GM21515 (cell line): ENCODE measurements at regions not wholly inside any gene's neighbourhood (a gene's known extent, or its start where the extent isn't known, plus 50 kb on each side); places are given as distances from the start of the nearest gene placed in this dataset.

Experiments used
- ATAC-seq: cut with Tn5 transposase; IDR thresholded peaks from one replicate; pipeline ENCODE4 v1.9.1; 2021; ENCODE audit not compliant: unreplicated experiment

DNA sequence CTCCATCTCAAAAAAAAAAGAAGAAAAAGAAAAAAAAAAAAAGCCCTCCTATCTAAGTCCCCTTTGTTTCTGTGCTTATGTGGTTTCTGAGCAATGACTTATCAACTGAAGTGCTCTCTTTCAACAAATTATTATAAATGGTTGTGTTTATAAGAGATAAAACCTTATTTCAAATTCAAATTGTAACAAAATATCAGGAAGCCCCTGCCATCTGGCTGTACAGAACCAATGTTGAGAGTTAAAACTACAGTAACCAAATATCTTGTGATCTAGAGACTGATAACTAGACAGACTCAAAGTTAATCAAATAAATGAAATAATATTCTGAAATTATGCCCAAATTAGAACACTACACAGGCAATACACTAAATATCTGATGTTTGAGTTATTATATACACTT lies 143.0 kb upstream of the CPNE8 start:
- no peak for ATAC-seq

DNA sequence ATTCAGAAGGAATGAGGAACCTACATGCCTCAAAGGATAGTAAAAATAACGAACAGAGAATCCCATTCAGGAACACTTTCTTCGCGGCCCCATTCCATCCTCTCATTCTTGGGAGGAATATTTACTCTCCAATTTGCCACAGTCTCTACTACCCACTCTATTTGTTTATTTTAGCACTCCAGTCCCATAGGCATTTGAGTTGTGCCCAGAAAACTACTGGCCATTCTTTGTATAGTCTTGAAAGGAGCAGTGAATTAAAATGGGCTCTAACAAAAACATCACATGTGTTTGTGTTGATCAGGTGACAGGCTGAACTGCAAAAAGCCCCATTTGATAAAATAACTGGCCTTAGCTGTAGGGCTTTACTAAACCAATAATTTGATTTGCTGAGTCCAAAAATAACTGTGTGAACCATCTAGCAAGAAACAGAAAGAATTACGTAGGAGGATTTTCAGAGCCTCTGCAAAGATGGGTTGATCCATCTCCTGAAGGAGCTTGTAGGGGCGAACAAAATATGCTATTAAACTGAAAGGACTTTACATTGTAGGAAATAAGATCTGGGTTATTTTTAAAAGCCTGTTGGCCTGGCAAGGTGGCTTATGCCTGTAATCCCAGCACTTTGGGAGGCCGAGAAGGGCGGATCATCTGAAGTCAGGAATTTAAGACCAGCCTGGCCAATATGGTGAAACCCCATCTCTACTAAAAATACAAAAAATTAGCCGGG lies 142.3 kb upstream of the CPNE8 start:
- ATAC-seq, result no peak

DNA sequence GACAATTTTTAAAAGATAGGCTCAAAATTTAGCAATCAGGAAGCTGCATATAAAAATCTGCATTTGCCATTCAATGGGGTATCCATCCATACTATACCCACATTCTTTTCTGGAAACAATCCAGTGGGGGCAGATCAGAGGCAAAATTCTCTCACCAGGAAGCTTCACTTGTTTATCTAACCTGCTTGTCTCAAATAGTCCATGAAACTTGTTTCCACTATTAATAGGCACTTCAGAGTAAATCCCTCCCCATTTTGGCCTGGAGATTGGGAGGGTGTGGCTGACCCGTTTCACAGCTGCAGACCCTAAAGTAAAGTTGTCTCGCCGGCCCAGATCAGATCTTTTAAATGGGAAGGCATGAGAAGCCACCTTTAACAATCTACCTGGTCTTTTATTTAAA lies 139.4 kb upstream of the CPNE8 start:
- no peak for ATAC-seq

DNA sequence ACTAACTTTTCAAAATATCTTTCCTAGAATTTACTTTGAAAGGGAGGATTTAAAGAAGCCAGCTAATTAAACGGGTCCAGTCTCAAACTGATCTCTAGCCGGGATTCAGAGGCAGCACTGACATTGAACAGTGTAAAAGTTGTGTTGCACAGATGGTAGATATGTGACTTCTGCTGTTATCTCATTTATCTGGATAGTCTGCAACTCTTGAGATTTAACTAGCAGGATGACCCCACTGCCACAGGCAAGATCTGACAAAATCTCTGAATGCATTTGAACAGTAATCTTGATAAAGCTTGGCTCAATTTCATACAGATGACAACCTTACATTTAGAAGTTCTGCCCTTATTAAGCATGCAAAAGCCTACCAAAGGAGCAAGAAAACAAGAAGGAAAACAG lies 138.0 kb upstream of the CPNE8 start:
- no peak for ATAC-seq

DNA sequence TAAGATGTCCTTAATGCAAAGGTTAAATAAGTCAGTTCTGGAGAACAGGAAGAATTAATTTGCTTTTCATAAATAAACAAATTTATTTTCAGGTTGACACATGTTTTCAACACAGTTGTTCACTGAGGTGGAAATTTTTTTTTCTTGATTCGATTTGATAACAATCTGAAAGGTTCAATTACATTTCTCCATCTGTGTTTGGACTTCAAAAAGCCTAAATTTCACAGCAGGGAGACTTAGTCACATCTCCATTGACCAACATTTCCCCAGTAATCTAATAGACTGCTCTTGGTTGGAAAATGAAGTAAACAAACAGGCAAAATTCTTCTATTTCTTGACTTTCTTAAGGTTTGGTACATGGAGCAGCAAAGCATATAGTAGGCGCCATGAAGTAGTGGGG lies 134.9 kb upstream of the CPNE8 start:
- no peak for ATAC-seq

DNA sequence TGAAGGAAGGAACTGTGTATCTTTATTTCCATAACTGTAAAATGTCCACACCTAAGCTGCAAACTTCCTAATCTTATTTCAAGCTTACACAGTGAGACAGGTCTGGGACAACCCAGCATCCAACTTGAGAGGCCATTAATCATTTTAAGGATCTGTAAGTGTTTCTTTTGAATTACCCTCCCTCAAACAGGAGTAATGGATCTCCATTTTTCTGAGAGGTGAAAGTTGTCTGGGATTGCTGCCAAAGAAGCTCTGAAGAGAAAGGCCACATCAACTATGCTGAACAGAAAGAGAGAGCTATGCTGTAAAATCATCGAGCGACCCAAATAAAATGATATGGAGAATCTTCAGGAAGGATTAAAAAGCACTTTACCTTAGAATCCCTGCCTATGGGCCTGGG lies 131.7 kb upstream of the CPNE8 start:
- no peak for ATAC-seq

DNA sequence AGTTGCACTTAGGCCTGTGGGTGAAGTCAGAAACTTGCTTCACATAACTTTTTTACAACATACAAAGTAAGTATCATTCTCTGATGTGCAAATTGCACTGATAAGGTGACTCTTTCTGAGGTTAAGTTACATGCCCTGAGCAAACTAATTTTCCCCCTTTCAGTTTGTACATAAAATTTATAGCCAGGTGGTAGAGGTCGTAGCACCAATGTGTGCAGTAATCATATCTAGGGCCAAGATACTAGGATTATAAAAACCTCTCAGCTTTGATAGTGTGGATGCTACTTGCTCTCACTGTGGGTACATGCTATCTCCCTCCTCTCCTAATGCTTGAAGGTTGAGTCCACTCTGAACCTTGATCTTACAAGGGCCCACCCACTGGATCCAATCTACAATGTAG lies 130.7 kb upstream of the CPNE8 start:
- no peak for ATAC-seq

DNA sequence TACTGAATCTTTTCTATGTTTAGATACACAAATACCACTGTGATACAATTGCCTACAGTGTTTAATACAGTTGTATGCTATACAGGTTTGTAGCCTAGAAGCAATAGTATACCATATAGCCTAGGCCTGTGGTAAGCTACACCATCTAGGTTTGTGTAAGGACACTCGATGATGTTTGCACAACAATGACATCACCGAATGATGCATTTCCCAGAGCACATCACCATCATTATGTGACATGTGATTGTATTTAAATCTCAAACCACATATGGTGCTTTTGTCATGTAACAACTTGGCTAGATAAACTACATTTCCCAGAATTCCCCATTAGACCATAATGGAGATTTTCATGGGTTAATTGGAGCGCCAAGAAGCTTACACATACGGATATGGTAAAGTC lies 128.4 kb upstream of the CPNE8 start:
- no peak for ATAC-seq

DNA sequence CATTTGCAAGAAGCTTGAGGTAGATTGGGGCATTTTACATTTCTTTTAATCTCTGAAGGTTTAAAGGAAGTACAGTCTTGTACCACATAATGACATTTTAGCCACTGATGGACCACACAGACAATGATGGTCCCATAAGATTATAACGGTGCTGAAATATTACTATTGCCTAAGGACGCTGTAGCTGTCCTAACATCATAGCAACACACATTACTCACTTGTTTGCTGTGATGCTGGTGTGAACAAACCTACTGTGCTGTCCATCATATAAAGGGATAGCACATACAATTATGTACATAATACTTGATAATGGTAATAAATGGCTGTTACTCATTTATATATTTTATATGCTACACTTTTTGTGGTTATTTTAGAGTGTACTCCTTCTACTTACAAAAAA lies 127.1 kb upstream of the CPNE8 start:
- no peak for ATAC-seq

DNA sequence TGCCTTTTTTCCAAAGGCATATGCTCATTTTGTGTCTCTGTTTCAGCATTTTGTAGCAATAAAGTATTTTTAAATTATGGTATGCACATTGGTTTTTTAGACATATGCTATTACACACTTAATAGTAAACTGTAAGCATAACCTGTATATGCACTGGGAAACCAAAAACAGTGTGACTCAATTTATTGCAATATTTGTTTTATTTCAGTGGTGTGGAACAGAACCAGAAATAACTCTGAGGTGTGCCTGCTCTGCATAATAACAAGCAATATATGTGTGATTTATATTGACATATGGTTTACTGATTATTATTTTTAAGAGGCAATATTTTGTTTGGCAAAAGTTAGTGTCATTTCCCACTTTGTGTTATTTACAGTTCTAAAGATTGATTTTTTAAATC lies 126.6 kb upstream of the CPNE8 start:
- ATAC-seq, result no peak

DNA sequence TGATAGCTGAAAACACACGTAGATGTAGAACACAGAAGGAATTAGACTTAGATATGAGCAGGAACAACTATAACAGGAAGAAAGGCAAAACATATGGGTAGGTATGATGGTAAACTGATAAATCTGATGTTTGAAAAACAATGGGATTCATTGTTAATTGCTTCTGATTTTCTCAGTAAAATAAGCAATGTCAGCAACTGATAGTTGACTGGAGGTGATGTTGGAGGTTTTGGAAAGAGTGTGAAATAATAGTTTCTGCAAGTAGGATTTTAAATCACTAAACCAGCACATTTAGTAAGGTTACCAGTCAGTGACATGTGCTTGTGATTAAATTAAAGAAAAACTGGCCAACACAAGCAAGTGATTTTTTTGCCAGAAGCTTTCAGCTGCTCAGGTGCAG lies 123.0 kb upstream of the CPNE8 start:
- ATAC-seq, result no peak

DNA sequence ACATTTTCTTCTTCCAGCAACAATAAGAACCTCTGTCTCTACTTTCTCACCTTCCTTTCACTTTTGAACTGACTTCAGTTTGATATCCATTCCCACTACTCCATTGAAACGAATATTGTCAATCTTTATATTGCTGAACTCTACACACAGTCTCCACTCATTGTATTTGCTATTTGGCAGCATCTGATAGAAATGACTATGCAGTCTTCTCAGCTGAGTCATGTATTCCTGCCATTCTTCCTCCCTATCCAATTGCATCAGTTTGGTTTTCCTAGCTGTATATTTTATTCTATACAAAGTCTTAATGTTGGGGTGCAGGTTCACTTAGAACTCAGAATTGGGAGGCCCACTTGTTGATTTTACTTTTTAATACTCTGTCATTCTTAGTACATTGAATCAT lies 107.5 kb upstream of the CPNE8 start:
- ATAC-seq, result no peak

DNA sequence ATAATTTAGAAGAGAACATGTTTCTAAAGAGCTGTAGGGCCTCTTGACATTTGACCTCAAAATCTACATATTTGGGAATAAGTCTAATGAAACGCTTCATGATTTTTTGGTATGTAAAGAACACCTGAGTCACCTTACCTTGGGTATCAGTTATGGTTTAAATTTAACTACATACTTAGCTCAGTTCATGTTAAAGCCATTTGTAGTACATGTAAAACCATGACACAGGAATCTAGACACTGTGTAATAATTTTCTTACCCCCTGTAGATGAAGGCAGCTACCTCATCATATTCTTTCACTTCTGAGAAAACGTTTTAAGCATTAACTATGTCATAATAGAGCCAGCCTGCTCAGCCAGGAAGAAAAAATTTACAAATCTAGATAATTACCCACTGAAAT lies 105.8 kb upstream of the CPNE8 start:
- ATAC-seq, result no peak

DNA sequence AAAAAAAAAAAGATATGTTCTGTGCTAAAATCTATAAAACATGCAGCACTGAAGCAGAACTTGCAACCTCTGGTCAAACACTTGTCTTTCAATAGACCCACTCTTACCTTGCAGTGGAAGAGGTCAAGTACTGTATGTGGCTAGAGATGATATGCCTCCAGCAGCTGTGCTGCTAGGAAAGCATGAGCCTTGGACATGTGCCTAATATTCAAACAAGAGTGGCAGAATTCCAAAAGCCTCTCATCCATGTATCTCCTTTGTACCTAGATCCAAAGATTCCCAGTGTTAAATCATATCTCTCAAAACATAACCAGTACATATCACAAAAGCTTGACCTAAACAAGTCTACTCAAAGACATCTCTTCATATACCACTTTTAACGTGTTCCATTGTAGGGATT lies 105.0 kb upstream of the CPNE8 start:
- no peak for ATAC-seq

DNA sequence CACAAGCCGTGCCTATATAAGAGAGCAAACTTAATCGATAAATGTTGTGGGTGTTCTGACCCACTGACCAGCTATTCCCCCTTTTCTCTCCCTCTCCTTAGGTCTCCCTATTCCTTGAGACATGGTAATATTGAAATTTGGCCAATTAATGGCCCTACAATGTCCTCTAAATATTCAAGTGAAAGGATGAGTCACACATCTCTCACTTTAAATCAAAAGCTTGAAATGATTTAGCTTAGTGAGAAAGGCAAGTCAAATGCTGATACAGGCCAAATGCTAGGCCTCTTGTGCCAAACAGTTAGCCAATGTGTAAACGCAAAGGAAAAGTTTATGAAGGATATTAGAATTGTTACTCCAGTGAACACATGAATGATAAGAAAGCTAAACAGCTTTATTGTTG lies 102.2 kb upstream of the CPNE8 start:
- ATAC-seq, result no peak

DNA sequence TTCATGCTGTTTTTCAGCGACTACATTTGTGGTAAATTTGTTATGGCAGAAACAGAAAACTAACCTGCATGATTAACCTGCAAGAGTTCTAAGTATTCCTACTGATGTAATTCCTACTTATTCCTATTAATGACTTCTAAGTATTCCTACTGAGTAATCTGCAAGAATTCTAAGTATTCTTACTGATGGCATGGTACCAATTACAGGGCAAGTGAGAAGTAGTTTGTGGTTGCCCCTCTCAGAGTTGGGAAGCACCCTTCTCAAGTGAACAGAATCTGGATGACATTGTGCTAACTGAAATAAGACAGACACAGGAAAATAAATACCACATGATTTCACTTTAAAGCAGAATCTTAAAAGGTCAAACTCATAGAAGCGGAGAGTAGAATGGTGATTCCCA lies 100.9 kb upstream of the CPNE8 start:
- no peak for ATAC-seq

DNA sequence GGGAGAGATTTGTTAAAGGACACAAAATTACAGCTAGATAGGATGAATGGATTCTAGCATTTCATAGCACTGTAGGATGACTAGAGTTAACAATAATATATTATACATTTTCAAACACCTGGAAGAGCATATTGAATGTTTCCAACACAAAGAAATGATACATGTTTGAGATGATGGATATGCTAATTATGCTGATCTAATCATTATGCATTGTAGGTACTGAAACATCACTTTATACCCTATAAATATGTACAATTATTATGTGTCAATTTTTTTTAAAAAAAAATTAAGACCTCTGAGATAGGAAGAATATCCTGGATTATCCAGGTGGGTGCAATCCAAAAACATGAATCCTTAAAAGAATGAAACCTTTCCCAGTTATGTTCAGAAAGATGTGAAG lies 100.3 kb upstream of the CPNE8 start:
- ATAC-seq, result no peak

DNA sequence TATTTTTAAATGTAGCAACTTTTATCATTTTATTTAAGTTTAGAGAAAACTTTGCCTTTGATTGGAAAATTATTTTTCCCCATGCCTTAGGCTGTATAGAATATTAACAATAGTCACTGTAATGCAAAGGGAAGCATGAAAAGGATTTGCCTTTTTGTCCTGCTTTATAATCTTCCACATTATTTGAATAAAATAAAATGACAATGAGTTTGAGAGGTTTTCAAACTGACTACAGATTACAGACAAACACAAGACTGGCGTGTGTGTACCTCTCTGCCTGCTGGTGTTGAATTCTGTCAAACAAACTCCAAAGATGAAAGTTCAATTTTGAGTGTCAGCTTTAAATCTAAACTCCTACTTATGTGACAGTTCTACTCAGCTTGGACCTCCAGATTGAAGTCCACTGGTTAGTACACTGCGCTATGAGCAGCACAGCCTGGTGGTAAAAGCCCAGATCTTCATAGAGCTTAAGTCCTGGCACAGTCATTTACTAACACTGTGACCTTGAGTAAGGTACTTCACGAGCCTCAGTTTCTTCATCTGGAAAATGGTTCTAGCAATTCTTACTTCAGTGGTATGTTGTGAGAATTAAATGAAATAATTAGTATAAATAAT lies 98.3 kb upstream of the CPNE8 start:
- no peak for ATAC-seq

DNA sequence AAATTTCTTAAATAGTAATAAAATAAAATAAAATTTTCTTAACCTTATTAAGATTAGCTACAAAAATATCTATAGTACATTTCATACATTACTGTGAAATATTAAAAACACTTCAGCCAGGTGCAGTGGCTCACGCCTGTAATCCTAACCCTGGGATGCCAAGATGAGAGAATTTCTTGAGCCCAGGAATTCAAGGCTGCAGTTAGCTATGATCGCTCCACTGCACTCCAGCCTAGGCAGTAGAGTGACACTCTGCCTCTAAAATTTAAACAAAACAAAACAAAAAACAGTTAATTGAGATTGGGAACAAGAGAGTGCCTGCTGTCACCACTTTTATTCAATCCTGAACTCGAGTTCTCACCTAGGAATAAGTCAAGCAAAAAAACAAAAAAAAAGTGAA lies 95.0 kb upstream of the CPNE8 start:
- ATAC-seq, result no peak

DNA sequence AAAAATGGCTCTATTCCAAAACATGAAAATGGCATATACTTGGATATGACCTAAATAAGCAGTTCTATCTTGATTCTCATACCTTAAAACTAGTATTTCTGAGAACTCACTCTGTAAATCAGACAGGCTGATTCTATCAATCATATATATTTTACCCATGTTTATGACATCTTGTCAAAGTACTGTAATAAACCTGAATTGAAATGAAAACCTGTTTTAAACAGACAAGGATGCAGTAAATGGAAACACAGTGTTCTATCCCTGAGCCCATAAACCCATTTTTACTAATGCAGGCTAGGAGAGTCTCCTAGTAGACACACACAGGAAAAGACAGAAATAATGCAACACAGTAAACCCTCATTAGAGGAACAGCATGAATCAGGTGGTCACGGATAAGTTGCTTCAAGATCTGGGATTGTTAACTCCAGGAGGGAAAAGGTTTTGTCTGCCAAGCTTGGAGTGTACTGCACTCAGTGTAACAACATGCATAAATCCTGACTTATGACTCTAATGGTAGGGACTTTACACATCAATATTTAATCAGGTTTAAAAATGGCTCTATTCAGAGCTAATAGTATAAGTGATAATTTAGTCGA lies 93.6 kb upstream of the CPNE8 start:
- no peak for ATAC-seq

DNA sequence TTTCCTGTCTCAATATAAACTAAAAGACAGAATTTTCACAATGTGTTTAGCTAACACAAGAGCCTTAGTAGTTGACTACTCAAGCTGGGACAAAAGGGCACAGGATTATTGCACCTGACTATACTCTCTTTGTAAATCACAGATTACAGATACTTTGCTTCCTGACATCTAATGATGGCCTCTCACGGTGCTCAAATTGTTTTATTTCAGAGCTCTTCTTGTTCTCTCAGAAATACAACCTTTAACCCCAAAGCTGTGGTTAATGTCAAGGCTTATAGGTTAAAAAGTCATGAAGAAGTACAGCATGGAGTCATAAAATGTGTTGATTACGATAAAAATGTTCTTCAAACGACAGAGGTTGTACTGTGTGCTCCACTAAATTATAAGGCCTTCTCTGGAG lies 89.9 kb upstream of the CPNE8 start:
- no peak for ATAC-seq

DNA sequence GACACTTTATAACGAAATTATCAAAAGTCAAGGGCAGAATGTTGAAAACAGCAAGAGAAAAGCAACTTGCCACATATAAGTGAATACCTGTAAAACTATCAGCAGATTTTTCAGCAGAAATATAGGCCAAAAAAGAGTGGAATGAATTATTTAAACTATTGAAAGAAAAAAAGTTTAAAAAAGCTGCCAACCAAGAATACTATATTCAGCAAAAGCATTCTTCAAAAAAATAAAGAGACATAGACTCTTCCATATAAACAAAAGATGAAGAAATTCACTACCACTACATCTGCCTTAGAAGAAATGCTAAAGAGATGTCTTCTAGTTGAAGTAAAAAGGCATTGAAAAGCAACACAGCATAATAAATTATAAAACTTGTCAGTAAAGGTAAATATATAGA lies 80.6 kb upstream of the CPNE8 start:
- ATAC-seq, result no peak

DNA sequence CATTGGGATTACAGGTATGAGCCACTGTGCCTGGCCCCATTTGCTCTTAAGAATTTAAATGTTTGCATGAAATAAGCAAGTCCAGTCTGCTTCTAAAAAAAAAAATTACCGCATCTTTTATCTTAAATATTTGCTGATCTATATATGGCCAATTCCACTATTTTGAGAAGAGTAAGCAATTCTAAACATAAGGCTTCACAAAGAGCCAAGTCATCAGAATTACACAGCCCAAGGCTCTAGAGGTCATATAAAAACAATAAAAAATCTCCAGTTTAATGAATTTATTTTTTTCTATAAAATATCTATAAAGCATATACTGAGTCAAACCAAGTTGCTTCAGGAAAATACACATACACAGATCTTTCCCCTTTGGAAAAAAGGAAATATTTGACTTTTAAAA lies 79.0 kb upstream of the CPNE8 start:
- no peak for ATAC-seq
